HG02981 (cell line): ENCODE measurements at regions not wholly inside any gene's neighbourhood (a gene's known extent, or its start where the extent isn't known, plus 50 kb on each side); places are given as distances from the start of the nearest gene placed in this dataset.
A peak's percentile ranks its signal among the peaks of the same experiment; 100 is the strongest.

ENCODE experiments used
- ATAC-seq: cut with Tn5 transposase; IDR thresholded peaks from one replicate; pipeline ENCODE4 v1.9.1; 2021; ENCODE audit warnings: mild to moderate bottlenecking, moderate library complexity; ENCODE audit not compliant: unreplicated experiment

GRCh38 chr2:181332044-181332605 is 125.1 kb upstream of the ITGA4 start:
- no peak for ATAC-seq

GRCh38 chr2:181334158-181334826 is 122.9 kb upstream of the ITGA4 start:
- peak; percentile 73 for ATAC-seq

- ATAC-seq, result no peak
Observed at GRCh38 chr2:181340891-181341290, 116.3 kb upstream of the ITGA4 start.

GRCh38 chr2:181341855-181342600 is 115.2 kb upstream of the ITGA4 start:
- ATAC-seq, result no peak

- ATAC-seq, result peak; percentile 87
Observed at GRCh38 chr2:181348107-181348837, 108.9 kb upstream of the ITGA4 start.

- no peak for ATAC-seq
Observed at GRCh38 chr2:181352158-181352557, 105.0 kb upstream of the ITGA4 start.

GRCh38 chr2:181354626-181355025 is 102.6 kb upstream of the ITGA4 start:
- ATAC-seq, result no peak

GRCh38 chr2:181356526-181357130 is 100.6 kb upstream of the ITGA4 start:
- no peak for ATAC-seq

GRCh38 chr2:181357979-181358378 is 99.2 kb upstream of the ITGA4 start:
- ATAC-seq, result no peak

GRCh38 chr2:181362561-181362960 is 94.6 kb upstream of the ITGA4 start:
- peak; percentile 68 for ATAC-seq

- ATAC-seq, result no peak
Observed at GRCh38 chr2:181363164-181363563, 94.0 kb upstream of the ITGA4 start.

GRCh38 chr2:181364492-181365170 is 92.6 kb upstream of the ITGA4 start:
- no peak for ATAC-seq

- no peak for ATAC-seq
Observed at GRCh38 chr2:181366675-181367175, 90.5 kb upstream of the ITGA4 start.

GRCh38 chr2:181367411-181367810 is 89.8 kb upstream of the ITGA4 start:
- no peak for ATAC-seq

- no peak for ATAC-seq
Observed at GRCh38 chr2:181367906-181368435, 89.2 kb upstream of the ITGA4 start.

GRCh38 chr2:181370126-181370525 is 87.1 kb upstream of the ITGA4 start:
- ATAC-seq, result no peak

- ATAC-seq, result no peak
Observed at GRCh38 chr2:181371195-181371594, 86.0 kb upstream of the ITGA4 start.

- ATAC-seq, result no peak
Observed at GRCh38 chr2:181371782-181372645, 85.2 kb upstream of the ITGA4 start.

- no peak for ATAC-seq
Observed at GRCh38 chr2:181372646-181373040, 84.5 kb upstream of the ITGA4 start.
